GM10266 (cell line): ENCODE measurements at regions not wholly inside any gene's neighbourhood (a gene's known extent, or its start where the extent isn't known, plus 50 kb on each side); places are given as distances from the start of the nearest gene placed in this dataset.

Source experiments
- DNase-seq: peaks from one replicate; pipeline ENCODE4 v3.0.0; 2012; ENCODE audit errors: extremely low spot score
- TF ChIP-seq, protein P1 (sequence below): IDR thresholded peaks from 2 replicates; pipeline ENCODE4 v1.5.1; 2012; ENCODE audit warnings: mild to moderate bottlenecking, low read depth; ENCODE audit not compliant: control insufficient read depth, insufficient read depth; ENCODE audit errors: missing control alignments

DNA sequence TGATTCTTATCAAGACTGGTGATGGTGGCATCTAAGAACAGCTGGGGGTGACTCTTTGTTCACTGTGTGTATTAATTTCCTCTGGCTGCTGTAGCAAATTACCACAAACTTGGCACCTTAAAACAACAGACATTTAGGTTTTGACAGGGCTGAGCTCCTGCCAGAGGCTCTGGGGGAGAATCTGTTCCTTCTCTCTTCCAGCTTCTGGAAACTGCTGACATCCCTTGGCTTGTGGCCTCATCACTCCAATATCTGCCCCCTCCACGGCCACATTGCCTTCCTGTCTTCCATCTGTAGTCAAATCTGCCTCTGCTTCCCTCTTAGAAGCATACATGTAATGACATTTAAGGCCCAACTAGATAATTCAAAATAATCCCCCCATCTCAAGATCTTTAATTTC lies 274.9 kb downstream of the PRL start:
- TF ChIP-seq, protein P1, sequence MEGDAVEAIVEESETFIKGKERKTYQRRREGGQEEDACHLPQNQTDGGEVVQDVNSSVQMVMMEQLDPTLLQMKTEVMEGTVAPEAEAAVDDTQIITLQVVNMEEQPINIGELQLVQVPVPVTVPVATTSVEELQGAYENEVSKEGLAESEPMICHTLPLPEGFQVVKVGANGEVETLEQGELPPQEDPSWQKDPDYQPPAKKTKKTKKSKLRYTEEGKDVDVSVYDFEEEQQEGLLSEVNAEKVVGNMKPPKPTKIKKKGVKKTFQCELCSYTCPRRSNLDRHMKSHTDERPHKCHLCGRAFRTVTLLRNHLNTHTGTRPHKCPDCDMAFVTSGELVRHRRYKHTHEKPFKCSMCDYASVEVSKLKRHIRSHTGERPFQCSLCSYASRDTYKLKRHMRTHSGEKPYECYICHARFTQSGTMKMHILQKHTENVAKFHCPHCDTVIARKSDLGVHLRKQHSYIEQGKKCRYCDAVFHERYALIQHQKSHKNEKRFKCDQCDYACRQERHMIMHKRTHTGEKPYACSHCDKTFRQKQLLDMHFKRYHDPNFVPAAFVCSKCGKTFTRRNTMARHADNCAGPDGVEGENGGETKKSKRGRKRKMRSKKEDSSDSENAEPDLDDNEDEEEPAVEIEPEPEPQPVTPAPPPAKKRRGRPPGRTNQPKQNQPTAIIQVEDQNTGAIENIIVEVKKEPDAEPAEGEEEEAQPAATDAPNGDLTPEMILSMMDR = no peak
- no peak for DNase-seq

DNA sequence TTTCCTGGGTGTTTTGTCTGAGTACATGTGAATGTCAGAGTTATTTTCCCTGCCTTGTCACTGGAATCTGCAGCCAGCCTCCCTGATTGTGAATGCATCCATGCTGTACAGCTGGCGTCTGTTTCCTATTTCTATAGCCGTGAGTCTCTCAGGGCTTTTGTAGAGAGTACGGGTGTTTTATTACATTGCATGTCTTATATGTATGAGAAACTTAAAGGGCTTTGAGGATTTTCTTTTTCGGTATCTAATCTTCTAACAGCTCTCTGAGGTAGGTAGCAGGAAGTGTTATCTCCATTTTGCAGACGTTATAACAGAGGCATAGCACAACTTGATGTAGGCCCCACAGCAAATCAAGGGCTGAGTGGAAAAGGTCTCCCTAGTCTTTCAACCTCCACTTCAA lies 272.9 kb downstream of the PRL start:
- TF ChIP-seq, protein P1 = no peak
- no peak for DNase-seq

DNA sequence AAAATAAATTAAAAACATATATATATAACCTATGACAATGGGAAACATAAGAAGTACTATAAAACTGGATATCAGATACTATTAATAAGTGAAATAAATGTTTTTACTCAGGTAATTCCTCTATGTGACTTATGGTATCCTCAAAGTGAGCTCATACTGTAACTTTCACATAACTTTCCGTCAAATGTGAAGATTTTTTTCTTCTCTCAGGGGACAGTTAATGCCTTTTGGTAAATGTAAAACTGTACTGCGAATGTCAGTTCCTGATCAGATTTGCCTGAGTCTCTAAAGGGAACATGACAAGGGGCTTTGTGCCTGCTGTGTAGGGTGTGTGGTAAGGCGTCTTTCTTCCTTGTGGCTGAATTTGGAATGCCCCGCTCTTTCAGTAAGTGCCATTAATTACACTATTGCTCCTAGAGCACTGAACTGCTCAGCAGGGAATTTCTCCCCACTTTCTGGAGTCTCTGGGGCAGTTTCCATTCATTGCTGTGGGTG lies 271.8 kb downstream of the PRL start:
- DNase-seq = peak; percentile 8
- TF ChIP-seq, protein P1 = no peak

DNA sequence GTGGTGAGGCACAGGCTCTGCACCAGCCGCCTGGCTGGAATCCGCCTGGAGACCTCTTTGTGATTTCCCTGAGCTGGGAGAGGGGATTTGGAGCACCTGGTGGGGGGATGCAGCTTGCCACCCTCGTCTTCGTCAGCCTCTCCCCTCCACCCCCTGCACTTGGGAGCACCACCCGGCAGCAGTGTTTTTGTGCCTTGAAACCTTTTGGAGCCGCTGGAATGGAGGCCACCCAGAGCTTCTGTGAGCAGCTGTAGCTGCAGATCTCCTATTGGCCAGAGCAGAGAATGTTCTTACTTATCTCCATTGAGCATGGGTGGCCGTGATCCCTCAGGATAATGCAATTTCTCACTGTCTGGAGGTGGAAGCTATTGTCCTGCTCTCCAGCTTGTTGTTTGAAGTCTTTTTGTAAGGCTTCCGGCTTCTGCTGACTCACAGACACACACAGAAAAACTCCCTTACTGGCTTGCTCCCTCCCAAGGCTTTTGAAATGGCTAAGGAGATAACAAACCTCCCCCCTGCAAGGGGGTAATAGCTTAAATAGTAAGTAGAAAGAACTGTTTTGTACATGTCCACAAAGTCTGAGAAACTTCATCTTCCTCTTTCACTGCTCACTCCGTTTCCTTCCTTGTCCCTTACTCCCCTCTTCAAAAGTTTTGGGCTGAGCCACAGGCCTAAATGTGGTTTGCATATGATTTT lies 271.2 kb downstream of the PRL start:
- TF ChIP-seq, protein P1 = no peak
- DNase-seq = peak; percentile 13

DNA sequence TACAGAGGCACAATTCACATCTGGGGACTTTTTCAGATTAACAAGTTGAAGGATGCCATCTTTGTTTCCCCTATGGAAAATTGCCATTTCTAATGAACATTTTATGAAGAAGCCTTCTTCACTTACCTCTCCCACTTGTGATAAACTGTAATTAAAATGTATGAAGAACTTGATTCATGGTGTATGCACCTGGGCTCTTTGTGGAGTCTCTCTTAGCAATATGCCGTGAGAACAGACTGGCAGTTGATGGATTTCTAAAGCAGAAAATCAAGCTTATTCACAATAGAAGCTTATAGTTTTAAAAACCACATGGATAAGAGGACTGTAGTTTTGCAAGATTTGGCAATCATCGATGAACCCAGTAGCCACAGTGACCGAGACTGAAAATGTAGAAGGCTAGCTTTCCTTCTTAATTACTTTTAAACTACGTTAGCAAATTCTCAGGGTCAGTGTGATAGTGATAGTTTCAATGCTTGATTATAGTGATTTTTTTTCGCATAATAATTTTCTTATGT lies 270.6 kb downstream of the PRL start:
- TF ChIP-seq, protein P1 = no peak
- DNase-seq = no peak

DNA sequence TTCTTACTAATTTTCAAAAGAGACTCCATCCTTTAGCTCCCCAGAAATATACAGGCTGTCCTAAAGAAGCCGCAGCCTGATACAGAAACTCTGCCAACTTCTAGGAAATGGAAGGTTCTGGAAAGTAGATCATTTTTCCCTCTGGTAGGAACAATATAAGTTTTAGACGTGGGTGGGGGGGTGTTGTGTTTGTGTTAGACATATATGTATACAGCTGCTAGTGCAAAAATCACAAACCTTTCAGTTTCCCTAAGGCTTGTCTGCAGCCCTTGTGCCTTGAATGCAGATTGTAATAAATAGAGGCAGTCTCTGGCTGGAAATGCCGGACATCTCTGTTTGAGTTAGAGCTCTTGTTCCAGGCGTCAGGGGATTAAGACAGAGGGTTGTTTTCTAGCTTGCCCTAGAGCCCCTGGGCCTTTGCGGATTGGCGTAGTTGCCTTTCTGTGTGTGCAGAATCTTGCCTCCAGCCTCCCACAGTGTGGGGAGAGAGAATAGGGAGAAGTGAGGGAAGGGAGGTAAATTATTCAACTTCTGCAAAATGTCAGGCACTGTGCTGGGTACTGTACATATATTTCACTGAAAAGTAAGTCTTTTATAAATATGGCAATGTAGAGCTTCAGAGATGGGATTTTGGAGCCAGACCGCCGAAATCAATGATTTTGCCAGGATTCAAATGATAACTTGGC lies 269.7 kb downstream of the PRL start:
- TF ChIP-seq, protein P1 = no peak
- DNase-seq = no peak

DNA sequence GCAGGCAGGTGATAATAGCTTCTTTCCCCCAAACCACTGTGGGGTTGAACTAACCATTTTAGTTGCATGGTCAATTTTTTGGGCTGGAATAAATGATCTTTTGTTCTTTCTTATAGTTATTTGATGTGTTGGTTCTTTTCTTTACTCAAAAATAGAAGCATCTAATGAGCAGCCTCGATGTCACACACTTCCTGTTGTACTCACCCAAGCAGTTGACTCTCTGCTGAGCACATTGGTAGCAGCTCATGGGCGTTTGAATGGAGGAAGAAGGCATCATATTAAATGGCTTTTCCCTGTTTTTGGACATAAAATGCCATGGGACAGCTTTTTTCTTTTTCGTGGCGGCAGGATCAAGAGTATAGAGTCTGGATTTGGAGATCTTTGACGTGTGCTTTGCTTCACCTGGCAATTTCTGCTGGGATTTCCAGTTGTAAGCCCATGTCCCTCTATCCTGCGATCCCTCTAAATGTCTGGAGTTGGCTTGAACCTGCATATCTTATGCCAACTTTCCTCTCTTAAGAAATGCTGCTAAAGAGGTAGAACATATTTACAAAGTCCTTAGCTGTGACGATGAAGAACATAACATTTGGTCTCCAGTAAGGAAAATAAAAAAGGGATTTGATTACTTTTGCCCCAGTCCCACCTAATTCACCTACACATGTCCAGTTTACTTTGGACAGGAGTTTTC lies 268.3 kb downstream of the PRL start:
- TF ChIP-seq, protein P1 = no peak
- DNase-seq = no peak
